A204.1 (cell line): ENCODE measurements at regions not wholly inside any gene's neighbourhood (a gene's known extent, or its start where the extent isn't known, plus 50 kb on each side); places are given as distances from the start of the nearest gene placed in this dataset.
A peak's percentile ranks its signal among the peaks of the same experiment; 100 is the strongest.
"Not testable (repeated sequence)": the region's sequence is repeated elsewhere in the genome, so short reads cannot be mapped to it uniquely, and the experiment has no call there.

Experiments used
- FAIRE-seq: peaks from 2 replicates; lab custom pipeline; 2012; peaks lifted over from hg19 to GRCh38; lab: Jason Lieb, UNC

DNA sequence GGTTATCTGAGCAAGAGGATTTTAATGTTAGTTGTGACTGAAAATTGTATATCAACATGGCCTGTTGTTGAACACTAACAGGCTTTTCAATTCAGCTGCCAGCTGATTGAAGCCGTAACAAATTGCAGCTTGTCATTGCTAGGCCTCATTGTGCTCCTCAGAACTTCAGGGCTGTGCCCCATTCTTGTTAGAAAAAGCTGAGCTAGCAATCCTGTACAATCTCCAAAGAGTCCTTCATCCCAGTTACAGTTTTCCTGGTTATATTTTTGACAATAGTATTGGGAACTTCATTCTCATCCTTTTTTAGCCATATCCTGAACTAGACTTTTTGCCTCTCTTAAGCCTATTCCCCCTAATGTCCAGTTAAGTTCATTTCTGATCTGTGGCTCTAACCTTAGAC is 564.1 kb upstream of the ATXN7L3B start:
- FAIRE-seq, result no peak

DNA sequence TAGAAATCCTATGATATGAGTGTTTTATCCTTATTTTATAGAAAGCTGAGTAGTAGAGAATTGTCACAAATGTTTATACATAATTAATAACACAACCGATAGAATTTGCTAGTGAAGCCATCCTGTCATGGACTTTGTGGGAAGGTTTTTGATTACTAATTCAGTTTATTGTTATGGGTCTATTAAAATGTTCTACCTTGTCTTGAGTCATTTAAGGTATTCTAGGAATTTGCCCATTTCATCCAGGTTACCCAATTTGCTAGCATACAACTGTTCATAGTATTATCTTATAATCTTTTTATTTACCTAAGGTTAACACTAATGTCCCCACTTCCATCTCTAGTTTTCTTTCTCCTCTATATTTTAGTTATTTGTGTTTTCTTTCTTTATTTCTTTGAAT is 553.1 kb upstream of the ATXN7L3B start:
- FAIRE-seq, result no peak

GRCh38 chr12:73991138-73991537 is 546.5 kb upstream of the ATXN7L3B start:
- FAIRE-seq, result no peak

DNA sequence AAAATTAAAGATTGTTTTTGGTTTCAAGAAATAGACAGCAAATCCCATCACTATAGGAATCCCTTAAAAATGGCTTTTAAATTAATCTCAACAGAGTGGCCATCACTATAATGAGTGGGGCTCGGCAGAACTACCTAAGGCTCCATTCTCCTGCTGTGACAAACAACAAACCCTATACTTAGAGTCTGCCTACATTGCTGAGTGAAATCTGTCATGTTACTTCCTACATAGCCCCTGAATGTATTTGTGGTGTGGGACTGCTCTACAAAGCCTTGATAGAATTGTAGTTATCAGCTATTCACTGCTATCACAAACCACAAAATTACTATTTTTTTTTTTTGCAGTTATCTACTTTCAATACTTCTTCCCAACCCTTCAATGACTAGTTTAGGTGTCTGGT is 538.7 kb upstream of the ATXN7L3B start:
- FAIRE-seq, result no peak

DNA sequence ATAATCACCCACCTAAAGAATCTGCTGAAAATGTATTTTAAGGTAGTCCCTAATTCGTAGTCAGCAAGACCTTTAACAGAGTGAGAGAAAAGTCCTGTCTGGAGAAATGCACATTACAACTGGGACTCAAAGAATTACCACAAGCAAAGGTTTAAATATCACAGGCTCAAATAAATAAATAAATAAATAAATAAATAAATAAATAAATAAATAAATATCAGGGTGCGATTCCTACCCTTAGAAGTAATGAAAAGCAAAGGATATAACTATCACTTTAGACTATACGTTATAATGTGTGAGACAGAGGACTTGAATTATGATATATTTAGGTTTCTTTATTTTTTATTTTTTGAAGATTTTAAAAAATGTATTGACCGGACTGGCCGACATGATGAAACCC is 522.5 kb upstream of the ATXN7L3B start:
- no peak for FAIRE-seq

GRCh38 chr12:74016324-74016723 is 521.3 kb upstream of the ATXN7L3B start:
- not testable (repeated sequence) for FAIRE-seq

- no peak for FAIRE-seq
Observed at GRCh38 chr12:74018849-74019248, 518.8 kb upstream of the ATXN7L3B start.

GRCh38 chr12:74021937-74022336 is 515.7 kb upstream of the ATXN7L3B start:
- FAIRE-seq, result no peak

GRCh38 chr12:74031045-74031444 is 506.6 kb upstream of the ATXN7L3B start:
- no peak for FAIRE-seq

DNA sequence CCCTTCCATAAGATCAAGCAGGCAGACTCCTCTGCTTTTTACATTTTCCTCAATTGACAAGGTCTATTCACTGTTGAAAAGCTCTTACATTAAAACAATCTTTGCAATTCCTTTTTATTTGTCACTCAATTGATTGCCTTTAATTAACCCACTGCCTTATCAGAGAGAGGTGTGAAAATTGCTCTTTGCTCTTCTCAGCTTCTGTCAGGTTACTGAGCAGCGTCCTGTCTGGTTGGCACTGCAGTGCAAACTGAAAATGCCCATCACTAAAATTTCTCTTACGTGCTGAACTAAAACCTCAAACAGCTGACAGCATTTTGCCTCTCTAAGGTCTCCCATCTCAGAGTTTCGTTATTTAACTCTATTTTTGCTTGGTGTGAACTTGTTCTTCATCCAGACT is 504.1 kb upstream of the ATXN7L3B start:
- no peak for FAIRE-seq

GRCh38 chr12:74039138-74039537 is 498.5 kb upstream of the ATXN7L3B start:
- FAIRE-seq, result not testable (repeated sequence)

DNA sequence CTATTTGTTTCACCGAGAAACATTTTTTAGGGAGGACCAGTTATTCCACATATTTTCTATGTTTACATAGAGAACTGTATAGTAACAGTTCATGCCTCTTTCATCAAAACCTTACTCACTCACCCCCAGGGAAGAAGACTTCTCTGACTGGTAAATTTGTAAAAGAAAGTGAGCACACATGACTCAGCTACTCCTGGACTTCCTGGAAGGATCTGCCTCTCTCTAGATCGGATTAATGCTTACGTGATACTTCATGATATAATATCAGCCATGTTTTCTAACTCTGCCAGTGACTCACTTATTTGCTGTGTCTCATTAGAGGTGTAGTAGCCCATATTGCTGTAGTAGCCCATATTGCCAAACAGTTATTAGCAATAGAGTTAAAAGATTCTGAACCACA is 494.3 kb upstream of the ATXN7L3B start:
- FAIRE-seq, result no peak

GRCh38 chr12:74049348-74049747 is 488.3 kb upstream of the ATXN7L3B start:
- FAIRE-seq, result no peak

GRCh38 chr12:74051848-74052247 is 485.8 kb upstream of the ATXN7L3B start:
- FAIRE-seq, result no peak

DNA sequence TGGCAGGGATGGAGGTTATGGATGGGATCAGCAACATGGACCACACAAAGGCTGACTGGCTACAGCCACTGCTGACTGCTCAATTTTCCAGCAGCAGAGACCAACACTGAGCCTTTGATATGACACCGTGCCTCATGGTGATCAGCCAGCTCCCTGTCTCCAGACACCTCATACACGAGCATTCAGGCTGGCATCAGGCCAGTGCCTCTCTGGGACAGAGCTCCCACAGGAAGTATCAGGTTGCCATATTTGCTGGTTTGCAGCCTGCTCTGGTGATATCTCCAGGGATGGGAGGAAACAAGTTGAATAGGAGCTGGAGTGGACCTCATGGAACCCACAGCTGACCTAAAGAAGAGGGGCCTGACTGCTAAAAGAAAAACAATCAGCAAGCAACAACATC is 471.2 kb upstream of the ATXN7L3B start:
- no peak for FAIRE-seq

DNA sequence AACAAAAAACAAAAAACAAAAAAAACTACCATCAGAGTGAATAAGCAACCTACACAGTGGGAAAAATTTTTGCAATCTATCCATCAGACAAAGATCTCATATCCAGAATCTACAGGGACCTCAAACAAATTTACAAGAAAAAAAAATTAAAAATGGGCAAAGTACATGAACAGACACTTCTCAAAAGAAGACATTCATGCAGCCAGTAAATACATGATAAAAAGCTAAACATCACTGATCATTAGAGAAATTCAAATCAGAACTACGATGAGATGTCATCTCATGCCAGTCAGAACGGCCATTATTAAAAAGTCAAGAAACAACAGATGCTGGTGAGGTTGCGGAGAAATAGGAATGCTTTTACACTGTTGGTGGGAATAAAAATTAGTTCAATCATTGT is 466.5 kb upstream of the ATXN7L3B start:
- no peak for FAIRE-seq

DNA sequence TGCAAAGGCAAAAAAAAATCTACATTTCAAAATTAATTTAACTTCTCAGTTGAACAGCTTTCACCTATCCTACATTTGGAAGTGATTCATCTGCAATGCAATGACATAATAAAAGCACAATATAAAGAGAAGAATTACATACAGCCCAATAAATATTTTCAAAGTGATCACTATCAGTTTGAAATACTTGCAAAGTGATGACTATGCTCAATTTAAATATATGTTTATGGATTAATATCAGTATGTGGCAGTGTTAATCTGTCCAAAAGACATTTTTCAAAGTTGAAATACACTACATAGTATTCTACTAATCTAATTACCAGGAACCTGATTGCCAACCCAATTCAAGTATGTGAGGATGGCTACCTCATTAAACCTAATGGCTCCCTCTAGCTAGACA is 460.7 kb upstream of the ATXN7L3B start:
- no peak for FAIRE-seq

GRCh38 chr12:74105434-74105833 is 432.2 kb upstream of the ATXN7L3B start:
- FAIRE-seq, result no peak

- FAIRE-seq, result peak; percentile 52
Observed at GRCh38 chr12:74108729-74109128, 428.9 kb upstream of the ATXN7L3B start.

DNA sequence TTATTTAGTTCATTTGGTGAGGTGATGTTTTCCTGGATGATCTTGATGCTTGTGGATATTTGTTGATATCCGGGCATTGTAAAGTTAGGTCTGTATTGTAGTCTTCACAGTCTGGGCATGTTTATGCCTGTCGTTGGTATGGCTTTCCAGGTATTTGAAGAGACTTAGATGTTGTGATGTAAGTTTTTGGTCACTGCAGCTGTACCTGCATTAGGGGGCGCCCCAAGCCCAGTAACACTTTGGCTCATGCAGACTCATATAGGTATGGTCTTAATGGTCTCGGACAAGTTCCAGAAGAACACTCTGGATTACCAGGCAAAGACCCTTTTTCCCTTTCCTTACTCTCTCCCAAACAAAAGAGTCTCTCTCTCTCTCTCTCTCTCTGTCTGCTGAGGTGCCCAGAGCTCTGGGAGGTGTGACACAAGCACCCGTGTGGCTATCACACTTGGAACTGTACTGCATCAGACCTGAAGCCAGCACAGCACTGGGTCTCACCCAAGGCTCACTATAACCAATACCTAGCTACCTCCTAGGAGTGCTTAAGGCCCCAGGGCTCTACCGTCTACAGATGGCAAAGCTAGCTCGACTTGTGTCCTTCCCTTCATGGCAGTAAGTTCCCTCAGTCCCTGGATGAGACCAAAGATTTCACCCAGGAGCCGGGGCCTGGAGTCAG is 425.8 kb upstream of the ATXN7L3B start:
- FAIRE-seq, result no peak

GRCh38 chr12:74119811-74120362 is 417.7 kb upstream of the ATXN7L3B start:
- FAIRE-seq, result no peak

- FAIRE-seq, result no peak
Observed at GRCh38 chr12:74120644-74121043, 417.0 kb upstream of the ATXN7L3B start.

DNA sequence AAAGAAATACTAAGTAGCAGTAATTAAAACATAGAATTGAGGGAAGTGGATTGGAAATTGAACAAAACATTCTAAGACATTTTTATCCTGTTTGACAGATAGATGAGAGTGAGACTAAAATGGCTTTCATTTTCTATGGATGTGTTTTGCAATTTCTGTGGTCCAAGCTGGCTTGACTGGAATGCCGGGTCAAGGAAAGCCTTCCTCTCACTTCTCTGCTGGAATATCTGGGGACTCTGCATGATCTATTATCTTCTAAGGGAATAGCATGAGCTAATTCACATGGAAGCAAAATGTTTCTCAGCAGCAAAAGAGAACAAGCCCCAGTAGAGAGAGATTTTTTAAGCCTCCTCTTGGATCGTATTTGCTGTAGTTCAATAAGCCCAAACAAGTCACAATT is 407.9 kb upstream of the ATXN7L3B start:
- no peak for FAIRE-seq

DNA sequence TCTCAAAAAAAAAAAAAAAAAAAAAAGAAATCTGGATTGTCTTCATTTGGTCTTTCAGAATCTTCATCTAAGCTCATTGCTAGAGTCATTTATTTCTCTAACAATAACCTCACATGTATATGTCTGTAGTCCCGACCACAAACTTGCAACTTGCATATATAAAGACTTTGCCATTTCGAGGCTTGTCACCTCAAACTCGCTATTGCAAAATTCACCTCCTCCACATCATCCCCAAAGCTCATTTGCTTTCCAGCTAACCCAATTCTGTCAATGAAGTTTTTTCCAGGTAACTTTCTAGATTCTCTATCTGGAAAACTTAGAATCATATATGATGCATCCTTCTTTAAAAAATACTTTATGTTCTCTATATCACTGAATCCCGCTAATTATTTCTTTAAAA is 393.2 kb upstream of the ATXN7L3B start:
- FAIRE-seq, result no peak

DNA sequence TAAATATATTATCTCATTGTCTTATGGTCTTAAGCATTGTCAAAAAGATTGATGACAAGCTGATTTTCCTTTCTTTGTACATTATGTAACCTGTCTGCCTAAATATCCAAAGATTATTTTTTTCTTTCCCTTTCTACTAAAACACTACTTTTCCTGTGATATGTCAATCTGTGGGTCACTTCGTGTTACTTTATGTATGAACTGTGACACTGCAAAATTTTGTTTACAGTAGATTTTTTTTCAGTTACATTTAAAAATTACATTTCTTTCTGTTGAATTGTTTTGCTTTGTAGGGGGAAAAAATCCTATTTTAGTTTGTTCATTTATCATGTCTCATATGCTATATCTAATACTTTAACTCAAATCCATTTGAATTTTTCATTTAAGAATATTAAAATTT is 392.3 kb upstream of the ATXN7L3B start:
- peak; percentile 78 for FAIRE-seq
